ENCODE measurements at regions not wholly inside any gene's neighbourhood (a gene's known extent, or its start where the extent isn't known, plus 50 kb on each side); places are given as distances from the start of the nearest gene placed in this dataset.

DNA sequence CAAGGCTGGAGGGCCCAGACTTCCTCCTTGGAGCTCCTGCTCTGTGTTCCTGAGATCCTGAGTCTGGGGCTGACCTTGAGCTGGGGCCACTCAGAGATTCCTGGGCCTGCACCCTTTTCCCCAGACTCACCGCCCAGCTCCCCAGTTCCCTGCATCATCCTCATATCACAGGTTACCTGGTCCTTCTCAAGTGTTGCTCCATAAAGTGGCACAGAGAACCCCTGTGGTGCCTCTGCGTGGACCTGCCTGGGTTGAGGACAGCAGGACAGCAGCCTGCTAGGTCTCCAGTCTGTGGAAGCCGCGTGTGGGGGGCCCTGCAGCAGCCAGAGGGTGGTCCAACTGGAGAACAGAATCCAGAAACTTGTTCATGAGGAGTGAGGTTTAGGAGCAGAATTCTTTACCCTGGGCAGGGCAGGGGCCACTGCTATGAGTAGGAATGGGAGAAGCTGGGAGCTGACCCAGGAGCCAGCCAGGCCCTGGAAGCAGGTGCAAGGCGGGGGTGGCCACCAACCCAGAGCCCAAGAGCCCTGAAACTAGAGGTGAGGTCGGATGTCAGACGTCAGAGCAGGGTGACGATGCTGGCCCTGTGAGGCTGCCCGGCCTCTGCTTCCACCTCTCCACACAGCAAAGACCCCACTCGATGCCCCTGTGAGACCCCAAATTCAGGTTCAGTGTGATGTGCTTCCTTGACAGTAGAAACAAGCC lies 299.4 kb downstream of the TCERG1L start:
- peaks cover 0 to 2% (median 0%) of the 10 kb centered on the region in 4 donors for H3K9me3 ChIP-seq
- H3K36me3 ChIP-seq = no peaks in the 10 kb centered on the region
- no peak for DNase-seq (ENCODE audit: low spot score in 2 of 2)
- no peak overlapping the region for H3K27ac ChIP-seq
- 84 to 87% methylated on average over 9 to 10 of the region's 10 CpGs for WGBS, 2 donors
- no peaks in the 10 kb centered on the region for H3K27me3 ChIP-seq
- TF ChIP-seq, protein P1, sequence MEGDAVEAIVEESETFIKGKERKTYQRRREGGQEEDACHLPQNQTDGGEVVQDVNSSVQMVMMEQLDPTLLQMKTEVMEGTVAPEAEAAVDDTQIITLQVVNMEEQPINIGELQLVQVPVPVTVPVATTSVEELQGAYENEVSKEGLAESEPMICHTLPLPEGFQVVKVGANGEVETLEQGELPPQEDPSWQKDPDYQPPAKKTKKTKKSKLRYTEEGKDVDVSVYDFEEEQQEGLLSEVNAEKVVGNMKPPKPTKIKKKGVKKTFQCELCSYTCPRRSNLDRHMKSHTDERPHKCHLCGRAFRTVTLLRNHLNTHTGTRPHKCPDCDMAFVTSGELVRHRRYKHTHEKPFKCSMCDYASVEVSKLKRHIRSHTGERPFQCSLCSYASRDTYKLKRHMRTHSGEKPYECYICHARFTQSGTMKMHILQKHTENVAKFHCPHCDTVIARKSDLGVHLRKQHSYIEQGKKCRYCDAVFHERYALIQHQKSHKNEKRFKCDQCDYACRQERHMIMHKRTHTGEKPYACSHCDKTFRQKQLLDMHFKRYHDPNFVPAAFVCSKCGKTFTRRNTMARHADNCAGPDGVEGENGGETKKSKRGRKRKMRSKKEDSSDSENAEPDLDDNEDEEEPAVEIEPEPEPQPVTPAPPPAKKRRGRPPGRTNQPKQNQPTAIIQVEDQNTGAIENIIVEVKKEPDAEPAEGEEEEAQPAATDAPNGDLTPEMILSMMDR (IDR thresholded peaks at IDR 0.05) = no peak
- no peak for TF ChIP-seq EP300 (IDR thresholded peaks at IDR 0.05)
- no peak for TF ChIP-seq POLR2A (IDR thresholded peaks at IDR 0.05)
- no peak overlapping the region for H3K4me3 ChIP-seq
- H3K4me1 ChIP-seq = no peaks in the 10 kb centered on the region

DNA sequence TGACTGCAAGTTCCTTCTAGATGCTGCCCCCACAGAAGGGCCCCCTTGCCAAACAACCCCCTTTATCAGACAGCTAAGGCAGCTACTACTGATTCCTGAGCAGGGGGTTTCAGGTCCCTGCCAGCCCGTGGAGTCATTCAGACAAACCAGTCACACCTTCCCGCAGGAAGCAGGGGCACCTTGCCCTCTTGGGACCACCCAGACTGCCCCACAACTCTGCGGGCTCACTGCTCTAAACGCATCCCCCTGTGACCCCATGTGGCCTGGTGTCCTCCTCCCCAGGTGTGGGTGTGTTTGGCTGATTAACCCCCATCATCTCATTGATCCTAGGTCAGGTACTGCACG lies 298.9 kb downstream of the TCERG1L start:
- no peaks in the 10 kb centered on the region for H3K36me3 ChIP-seq
- no peak for DNase-seq (ENCODE audit: low spot score in 2 of 2)
- H3K4me3 ChIP-seq = no peak overlapping the region
- H3K27me3 ChIP-seq = no peaks in the 10 kb centered on the region
- 52 to 65% methylated on average over 4 to 5 of the region's 5 CpGs for WGBS, 2 donors
- no peak overlapping the region for H3K27ac ChIP-seq
- peaks cover 0 to 2% (median 0%) of the 10 kb centered on the region in 4 donors for H3K9me3 ChIP-seq
- no peaks in the 10 kb centered on the region for H3K4me1 ChIP-seq
- TF ChIP-seq, protein P1 (IDR thresholded peaks at IDR 0.05) = no peak
- no peak for TF ChIP-seq POLR2A (IDR thresholded peaks at IDR 0.05)
- TF ChIP-seq EP300 (IDR thresholded peaks at IDR 0.05) = no peak

DNA sequence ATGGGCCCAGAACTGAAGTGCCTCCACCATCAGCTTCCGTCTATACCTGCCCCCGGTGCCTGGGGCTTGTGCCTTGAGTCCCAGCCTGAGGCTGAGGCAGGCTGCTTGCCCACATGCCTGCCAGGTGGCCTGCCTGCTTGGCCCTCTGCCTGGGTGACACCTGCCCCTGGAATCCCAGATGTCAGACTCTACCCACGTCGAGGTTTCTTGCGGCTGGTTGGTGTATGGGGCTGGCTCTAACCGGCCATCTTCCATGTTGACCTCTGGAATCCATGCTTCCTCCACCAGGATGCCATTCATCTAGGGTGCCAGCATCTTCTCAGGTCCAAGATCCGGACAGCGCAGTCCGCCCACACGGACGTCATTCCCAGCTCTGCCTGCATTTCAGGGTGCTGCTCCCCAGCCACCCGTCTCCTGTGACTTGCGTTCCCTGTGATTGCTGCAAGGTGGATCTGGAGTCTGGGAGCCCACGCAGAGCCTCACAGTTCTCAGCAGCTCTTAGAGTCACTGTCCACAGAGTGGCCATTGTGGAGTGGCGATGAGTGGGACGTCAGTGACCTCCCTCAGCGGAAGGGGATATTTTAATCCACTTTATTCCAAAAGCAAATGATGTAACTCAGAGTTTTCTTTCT lies 298.1 kb downstream of the TCERG1L start:
- DNase-seq (ENCODE audit: low spot score in 2 of 2) = no peak
- H3K27me3 ChIP-seq = no peaks in the 10 kb centered on the region

DNA sequence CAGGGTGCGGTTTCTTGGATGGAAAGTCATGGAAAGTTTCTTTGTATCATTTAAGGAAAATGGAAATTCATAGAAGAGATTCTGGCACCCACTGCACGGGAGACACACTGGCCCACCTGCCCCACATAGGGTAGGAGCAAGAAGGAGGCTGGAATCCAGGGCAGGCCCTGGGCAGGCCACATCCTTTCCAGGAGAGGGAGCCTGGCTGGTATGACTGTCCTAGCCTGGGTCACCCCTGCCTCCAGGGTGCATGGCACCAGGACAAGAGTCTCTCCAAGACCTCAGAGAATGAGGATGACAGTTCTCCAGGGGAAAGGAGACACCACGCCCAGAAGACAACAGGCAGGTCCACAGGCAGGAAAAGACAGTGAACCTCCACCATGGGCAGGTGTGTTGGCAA lies 297.2 kb downstream of the TCERG1L start:
- H3K36me3 ChIP-seq = no peaks in the 10 kb centered on the region
- TF ChIP-seq, protein P1 (IDR thresholded peaks at IDR 0.05) = no peak
- TF ChIP-seq EP300 (IDR thresholded peaks at IDR 0.05) (no peak), POLR2A (IDR thresholded peaks at IDR 0.05) (no peak)
- DNase-seq (ENCODE audit: low spot score in 2 of 2) = no peak
- WGBS, 2 donors = 80 to 85% methylated on average over 3 of the region's 3 CpGs
- no peak overlapping the region for H3K4me3 ChIP-seq
- H3K27me3 ChIP-seq = no peaks in the 10 kb centered on the region
- H3K27ac ChIP-seq = no peak overlapping the region
- H3K4me1 ChIP-seq = no peaks in the 10 kb centered on the region
- H3K9me3 ChIP-seq = peaks cover 0 to 2% (median 0%) of the 10 kb centered on the region in 4 donors

More for the DNA sequence above, 298.1 kb downstream of the TCERG1L start:
- Histone ChIP-seq H3K4me3 (no peak overlapping the region), H3K9me3 (peaks cover 0 to 2% (median 0%) of the 10 kb centered on the region in 4 donors), H3K4me1 (no peaks in the 10 kb centered on the region), H3K36me3 (no peaks in the 10 kb centered on the region), H3K27ac (no peak overlapping the region)
- TF ChIP-seq, protein P1 (IDR thresholded peaks at IDR 0.05) = no peak
- TF ChIP-seq POLR2A (IDR thresholded peaks at IDR 0.05) = no peak
- TF ChIP-seq EP300 (IDR thresholded peaks at IDR 0.05) = no peak
- 78 to 85% methylated on average over 15 to 17 of the region's 17 CpGs for WGBS, 2 donors

DNA sequence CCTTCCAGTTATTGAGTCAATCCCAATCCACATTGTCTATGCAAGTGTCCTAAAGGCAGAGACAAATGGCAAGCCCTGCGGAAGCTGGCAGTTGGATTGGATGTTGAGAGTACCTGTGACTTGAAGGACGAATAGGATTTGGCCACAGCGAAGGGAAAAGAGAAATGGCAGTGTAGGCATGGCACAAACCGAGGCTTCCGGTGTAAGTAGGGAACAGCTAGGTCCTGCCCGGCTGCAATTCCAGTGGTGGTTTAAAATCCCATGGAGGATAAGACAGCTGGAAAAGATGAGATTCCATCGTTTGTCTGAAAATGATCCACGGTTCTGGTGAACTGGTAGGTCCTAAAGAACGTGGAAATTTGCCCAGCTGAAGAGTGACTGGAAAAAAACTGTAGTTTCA lies 296.2 kb downstream of the TCERG1L start:
- Histone ChIP-seq H3K4me1 (no peaks in the 10 kb centered on the region), H3K27ac (no peak overlapping the region), H3K4me3 (no peak overlapping the region), H3K27me3 (no peaks in the 10 kb centered on the region), H3K36me3 (no peaks in the 10 kb centered on the region), H3K9me3 (no peaks in the 10 kb centered on the region)
- DNase-seq (ENCODE audit: low spot score in 2 of 2) = no peak
- 84 to 86% methylated on average over 9 of the region's 9 CpGs for WGBS, 2 donors
- TF ChIP-seq, protein P1 (IDR thresholded peaks at IDR 0.05) = no peak
